Neuronal stem cell (in vitro differentiated cells): ENCODE measurements at regions not wholly inside any gene's neighbourhood (a gene's known extent, or its start where the extent isn't known, plus 50 kb on each side); places are given as distances from the start of the nearest gene placed in this dataset.

Experiments used
- DNase-seq: peaks from one replicate; pipeline ENCODE4 v3.0.0-alpha.2; 2013; ENCODE audit warnings: low spot score
- H2AFZ ChIP-seq: one replicate; pipeline ENCODE4 v1.6.1; 2013; ENCODE audit warnings: mild to moderate bottlenecking, low read length, inconsistent platforms
- H2AK5ac ChIP-seq: 2 replicates; pipeline ENCODE4 v1.6.1; 2013; ENCODE audit warnings: low read depth, mild to moderate bottlenecking, inconsistent platforms, low read length, moderate library complexity, mixed read lengths
- H2BK120ac ChIP-seq: 2 replicates; pipeline ENCODE4 v1.6.1; 2013; ENCODE audit warnings: low read depth, mild to moderate bottlenecking, inconsistent platforms, low read length, moderate library complexity, mixed read lengths
- H2BK12ac ChIP-seq: one replicate; pipeline ENCODE4 v1.6.1; 2013; ENCODE audit warnings: low read length, inconsistent platforms
- H2BK15ac ChIP-seq: 2 replicates; pipeline ENCODE4 v1.6.1; 2013; ENCODE audit warnings: mild to moderate bottlenecking, low read length, inconsistent platforms, mixed read lengths
- H2BK5ac ChIP-seq: one replicate; pipeline ENCODE4 v1.6.1; 2013; ENCODE audit warnings: inconsistent platforms, mild to moderate bottlenecking, low read length, moderate library complexity
- H3K14ac ChIP-seq: one replicate; pipeline ENCODE4 v1.6.1; 2013; ENCODE audit warnings: low read length, inconsistent platforms
- H3K18ac ChIP-seq: 2 replicates; pipeline ENCODE4 v1.6.1; 2013; ENCODE audit warnings: low read length, inconsistent platforms
- H3K23ac ChIP-seq: 2 replicates; pipeline ENCODE4 v1.6.1; 2013; ENCODE audit warnings: low read depth, mild to moderate bottlenecking, mixed read lengths, low read length, inconsistent platforms; ENCODE audit not compliant: poor library complexity
- H3K27ac ChIP-seq: replicated peaks from 3 replicates; pipeline ENCODE4 v1.5.1; 2013; ENCODE audit warnings: low read length, inconsistent platforms
- H3K27me3 ChIP-seq, 3 experiments: 2 replicates each; pipeline ENCODE4 v1.6.1; 2013; ENCODE audit warnings: low read length in 3 of 3, mild to moderate bottlenecking in 2 of 3, inconsistent platforms in 1 of 3, low read depth in 1 of 3, mixed read lengths in 1 of 3, moderate library complexity in 1 of 3; ENCODE audit not compliant: control insufficient read depth in 3 of 3, insufficient read depth in 3 of 3
- H3K36me3 ChIP-seq, 2 donors: replicated peaks in 1 of 2; 2 replicates each; pipeline ENCODE4 v1.6.1; 2013; ENCODE audit warnings: low read length in 2 of 2; ENCODE audit not compliant: control insufficient read depth in 2 of 2, insufficient read depth in 2 of 2
- H3K4ac ChIP-seq: 2 replicates; pipeline ENCODE4 v1.6.1; 2013; ENCODE audit warnings: inconsistent platforms, mild to moderate bottlenecking, low read length, moderate library complexity
- H3K4me1 ChIP-seq, 2 donors: 1 replicate in 1 of 2; 2 replicates in 1 of 2; pipeline ENCODE4 v1.6.1; 2013; ENCODE audit warnings: low read length in 2 of 2, low read depth in 1 of 2; ENCODE audit not compliant: control insufficient read depth in 2 of 2, insufficient read depth in 1 of 2
- H3K4me2 ChIP-seq: one replicate; pipeline ENCODE4 v1.6.1; 2013; ENCODE audit warnings: mild to moderate bottlenecking, low read length, inconsistent platforms; ENCODE audit not compliant: insufficient read depth, poor library complexity, severe bottlenecking
- H3K4me3 ChIP-seq, 2 donors: 2 replicates each; pipeline ENCODE4 v1.5.1; 2013; ENCODE audit warnings: low read length in 2 of 2, mild to moderate bottlenecking in 2 of 2, inconsistent platforms in 1 of 2, moderate library complexity in 1 of 2
- H3K79me1 ChIP-seq: one replicate; pipeline ENCODE4 v1.6.1; 2013; ENCODE audit warnings: low read depth, mild to moderate bottlenecking, inconsistent platforms, low read length, moderate library complexity
- H3K9ac ChIP-seq: one replicate; pipeline ENCODE4 v1.6.1; 2013; ENCODE audit warnings: mild to moderate bottlenecking, low read depth, low read length, inconsistent platforms; ENCODE audit not compliant: poor library complexity
- H3K9me3 ChIP-seq, 2 donors: replicated peaks in 1 of 2; 2 replicates each; pipeline versions ENCODE3 to v1.6.1; 2013; ENCODE audit warnings: low read length in 2 of 2, mild to moderate bottlenecking in 2 of 2, inconsistent platforms in 1 of 2, low read depth in 1 of 2, mixed read lengths in 1 of 2, moderate library complexity in 1 of 2; ENCODE audit not compliant: control insufficient read depth in 2 of 2, insufficient read depth in 1 of 2
- H4K8ac ChIP-seq: one replicate; pipeline ENCODE4 v1.6.1; 2013; ENCODE audit warnings: low read depth, mild to moderate bottlenecking, inconsistent platforms, low read length, moderate library complexity
- H4K91ac ChIP-seq: one replicate; pipeline ENCODE4 v1.6.1; 2013; ENCODE audit warnings: low read length, low read depth, mild to moderate bottlenecking, inconsistent platforms; ENCODE audit not compliant: poor library complexity
- WGBS, 2 donors: extraction: QIAGEN DNeasy Blood & Tissue Kit; methylation state at CpG; one replicate each; pipeline ENCODE4 v1.1.7; 2013; ENCODE audit warnings: missing lambda C conversion rate in 2 of 2, mixed read lengths in 1 of 2; ENCODE audit not compliant: insufficient read length in 2 of 2, insufficient replicate concordance in 1 of 2; ENCODE audit errors: extremely low coverage in 2 of 2; 5-methylcytosine and 5-hydroxymethylcytosine counted together

GRCh38 chr16:77657016-77657415, 65.3 kb upstream of the NUDT7 start:
- H3K27me3 ChIP-seq = peaks cover 0 to 5% (median 0%) of the 10 kb centered on the region in 3 experiments
- H3K36me3 ChIP-seq = no peaks in the 10 kb centered on the region
- H3K79me1 ChIP-seq = no peaks in the 10 kb centered on the region
- H2AK5ac ChIP-seq = no peak overlapping the region
- H2BK15ac ChIP-seq = no peak overlapping the region
- H2BK120ac ChIP-seq = no peak overlapping the region
- peaks cover 0 to 2% of the 10 kb centered on the region in 2 donors for H3K4me1 ChIP-seq
- H3K9ac ChIP-seq = no peak overlapping the region
- H2AFZ ChIP-seq = peak overlapping the region; percentile 15
- H2BK12ac ChIP-seq = no peak overlapping the region
- H3K4me3 ChIP-seq = no peak overlapping the region
- no peak overlapping the region for H4K91ac ChIP-seq
- no CpG with 5 or more reads among the region's 6 CpGs for WGBS, 2 donors
- no peak overlapping the region for H4K8ac ChIP-seq
- H3K27ac ChIP-seq = no peak overlapping the region
- DNase-seq = no peak
- H3K4ac ChIP-seq = no peak overlapping the region
- H2BK5ac ChIP-seq = no peak overlapping the region
- H3K14ac ChIP-seq = no peak overlapping the region
- H3K18ac ChIP-seq = no peak overlapping the region
- no peak overlapping the region for H3K4me2 ChIP-seq
- H3K23ac ChIP-seq = no peak overlapping the region
- H3K9me3 ChIP-seq = no peaks in the 10 kb centered on the region

- H3K27me3 ChIP-seq = no peaks in the 10 kb centered on the region
- H4K8ac ChIP-seq = no peak overlapping the region
- H3K9ac ChIP-seq = no peak overlapping the region
- no peak overlapping the region for H3K18ac ChIP-seq
- no peak overlapping the region for H2BK5ac ChIP-seq
- no peak overlapping the region for H4K91ac ChIP-seq
- no peaks in the 10 kb centered on the region for H3K79me1 ChIP-seq
- no peak overlapping the region for H2AFZ ChIP-seq
- H3K4ac ChIP-seq = no peak overlapping the region
- H3K14ac ChIP-seq = no peak overlapping the region
- H3K27ac ChIP-seq = no peak overlapping the region
- H3K36me3 ChIP-seq = no peaks in the 10 kb centered on the region
- H3K23ac ChIP-seq = no peak overlapping the region
- no peak overlapping the region for H2AK5ac ChIP-seq
- peak; percentile 24 for DNase-seq
- no peak overlapping the region for H2BK120ac ChIP-seq
- peaks cover 0 to 4% of the 10 kb centered on the region in 2 donors for H3K9me3 ChIP-seq
- H3K4me3 ChIP-seq = no peak overlapping the region
- H3K4me2 ChIP-seq = no peak overlapping the region
- no peak overlapping the region for H2BK12ac ChIP-seq
- no peak overlapping the region for H2BK15ac ChIP-seq
- peaks cover 0 to 2% of the 10 kb centered on the region in 2 donors for H3K4me1 ChIP-seq
- no CpG with 5 or more reads among the region's 12 CpGs for WGBS, 2 donors
These were observed 62.0 kb upstream of the NUDT7 start for GRCh38 chr16:77660311-77660710.

DNA sequence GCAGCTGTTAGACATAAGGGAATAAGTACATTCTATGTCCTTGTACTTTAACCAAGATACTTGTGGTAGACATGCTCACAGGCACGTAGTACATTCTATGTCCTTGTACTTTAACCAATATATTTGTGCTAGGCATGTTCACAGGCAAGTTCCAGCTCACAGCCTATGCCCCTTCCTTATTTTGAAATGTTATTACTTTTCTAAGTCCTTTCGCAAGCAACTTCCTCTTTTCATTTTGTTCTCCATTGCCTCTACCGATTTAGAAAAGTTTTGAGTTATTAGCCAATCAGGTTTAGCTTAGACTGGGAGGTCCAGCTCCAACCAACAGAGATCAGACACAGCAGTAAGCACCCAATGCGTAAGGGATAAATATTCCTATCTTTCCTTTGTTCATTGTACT, 60.1 kb upstream of the NUDT7 start:
- Histone ChIP-seq H3K23ac (no peak overlapping the region), H2BK15ac (no peak overlapping the region), H4K91ac (no peak overlapping the region), H3K4me1 (peaks cover 0 to 5% of the 10 kb centered on the region in 2 donors), H4K8ac (no peak overlapping the region), H3K14ac (no peak overlapping the region), H3K4me2 (no peak overlapping the region), H2BK12ac (no peak overlapping the region), H3K4ac (no peak overlapping the region), H3K27ac (no peak overlapping the region), H2BK5ac (no peak overlapping the region), H3K9me3 (peaks cover 0 to 4% of the 10 kb centered on the region in 2 donors), H3K9ac (no peak overlapping the region), H3K27me3 (no peaks in the 10 kb centered on the region), H3K36me3 (no peaks in the 10 kb centered on the region), H3K18ac (no peak overlapping the region), H2AFZ (no peak overlapping the region), H3K4me3 (no peak overlapping the region), H2BK120ac (no peak overlapping the region), H3K79me1 (no peaks in the 10 kb centered on the region), H2AK5ac (no peak overlapping the region)
- WGBS, 2 donors = no CpG with 5 or more reads among the region's 4 CpGs
- no peak for DNase-seq

GRCh38 chr16:77663711-77664110, 58.6 kb upstream of the NUDT7 start:
- peaks cover 0 to 5% of the 10 kb centered on the region in 2 donors for H3K4me1 ChIP-seq
- no peaks in the 10 kb centered on the region for H3K79me1 ChIP-seq
- H3K4me2 ChIP-seq = no peak overlapping the region
- H4K91ac ChIP-seq = no peak overlapping the region
- H3K27me3 ChIP-seq = no peaks in the 10 kb centered on the region
- no CpG with 5 or more reads among the region's 2 CpGs for WGBS, 2 donors
- no peak overlapping the region for H3K27ac ChIP-seq
- H4K8ac ChIP-seq = no peak overlapping the region
- no peak overlapping the region for H2BK120ac ChIP-seq
- H2BK5ac ChIP-seq = no peak overlapping the region
- no peak overlapping the region for H3K23ac ChIP-seq
- H2AFZ ChIP-seq = no peak overlapping the region
- no peak overlapping the region for H3K9ac ChIP-seq
- H3K14ac ChIP-seq = no peak overlapping the region
- H2AK5ac ChIP-seq = no peak overlapping the region
- no peak overlapping the region for H3K4ac ChIP-seq
- no peak overlapping the region for H3K4me3 ChIP-seq
- no peak overlapping the region for H3K18ac ChIP-seq
- H2BK15ac ChIP-seq = no peak overlapping the region
- H3K36me3 ChIP-seq = no peaks in the 10 kb centered on the region
- DNase-seq = no peak
- H3K9me3 ChIP-seq = peaks cover 0 to 4% of the 10 kb centered on the region in 2 donors
- no peak overlapping the region for H2BK12ac ChIP-seq
